H1 (cell line): ENCODE measurements at regions not wholly inside any gene's neighbourhood (a gene's known extent, or its start where the extent isn't known, plus 50 kb on each side); places are given as distances from the start of the nearest gene placed in this dataset.

Source experiments
- CTCF ChIA-PET: fragments of 300-600 bp; sonication (Branson Sonifier 250); formaldehyde crosslinking; loops from one replicate; lab custom pipeline; 2021; ENCODE audit not compliant: partially characterized antibody; lab: Charles Lee
- POLR2A ChIA-PET: fragments of 300-600 bp; sonication (Branson Sonifier 250); formaldehyde crosslinking; loops from one replicate; lab custom pipeline; 2021; ENCODE audit warnings: inconsistent platforms; ENCODE audit not compliant: partially characterized antibody; lab: Charles Lee
- DNase-seq, 2 experiments: peaks; one replicate each; pipeline versions ENCODE4 v3.0.0 to v3.0.0-alpha.2; 2010 to 2022; ENCODE audit warnings: low spot score in 2 of 2, low read depth in 1 of 2, mixed read lengths in 1 of 2
- FAIRE-seq: peaks from 2 replicates; lab custom pipeline; 2011; peaks lifted over from hg19 to GRCh38; lab: Jason Lieb, UNC
- H2AFZ ChIP-seq: 2 replicates; pipeline ENCODE4 v1.8.1; 2012; ENCODE audit warnings: low read length, inconsistent platforms
- H2AK5ac ChIP-seq: 2 replicates; pipeline ENCODE4 v1.6.1; 2013; ENCODE audit warnings: low read depth, low read length
- H2BK120ac ChIP-seq: replicated peaks from 2 replicates; pipeline ENCODE3; 2013; ENCODE audit warnings: low read depth, low read length, inconsistent platforms
- H2BK12ac ChIP-seq: 2 replicates; pipeline ENCODE4 v1.6.1; 2013; ENCODE audit warnings: low read depth, low read length
- H2BK15ac ChIP-seq: 2 replicates; pipeline ENCODE4 v1.6.1; 2013; ENCODE audit warnings: low read length
- H2BK20ac ChIP-seq: 2 replicates; pipeline ENCODE4 v1.6.1; 2013; ENCODE audit warnings: low read length
- H2BK5ac ChIP-seq: 2 replicates; pipeline ENCODE4 v1.6.1; 2013; ENCODE audit warnings: low read depth, low read length
- H3K14ac ChIP-seq: 2 replicates; pipeline ENCODE4 v1.6.1; 2013; ENCODE audit warnings: inconsistent platforms; ENCODE audit not compliant: insufficient read length
- H3K18ac ChIP-seq: 2 replicates; pipeline ENCODE4 v1.6.1; 2013; ENCODE audit warnings: low read length; ENCODE audit errors: extremely low read depth
- H3K23ac ChIP-seq: 2 replicates; pipeline ENCODE4 v1.6.1; 2013; ENCODE audit warnings: inconsistent platforms; ENCODE audit not compliant: insufficient read length
- H3K23me2 ChIP-seq: 2 replicates; pipeline ENCODE4 v1.6.1; 2013; ENCODE audit warnings: low read depth, low read length
- H3K27ac ChIP-seq: 2 replicates; pipeline ENCODE4 v1.6.1; 2011; ENCODE audit warnings: low read depth, low read length, inconsistent platforms
- H3K27me3 ChIP-seq, 4 experiments: replicated peaks in 1 of 4; 1 replicate in 1 of 4; 2 replicates in 3 of 4; pipeline versions ENCODE4 v1.6.1 to v1.8.1; 2011 to 2013; ENCODE audit warnings: low read length in 3 of 4, mild to moderate bottlenecking in 3 of 4, inconsistent platforms in 2 of 4, mixed read lengths in 2 of 4, moderate library complexity in 1 of 4; ENCODE audit not compliant: control insufficient read depth in 3 of 4, insufficient read depth in 3 of 4; ENCODE audit errors: extremely low read depth in 1 of 4
- H3K36me3 ChIP-seq, 4 experiments: 2 replicates each; pipeline versions ENCODE4 v1.6.1 to v1.8.1; 2011 to 2013; ENCODE audit warnings: mild to moderate bottlenecking in 4 of 4, low read length in 3 of 4, moderate library complexity in 2 of 4, control low read depth in 1 of 4, inconsistent platforms in 1 of 4; ENCODE audit not compliant: insufficient read depth in 4 of 4, control insufficient read depth in 2 of 4
- H3K4ac ChIP-seq: replicated peaks from 2 replicates; pipeline ENCODE3; 2013; ENCODE audit warnings: low read length, low read depth, mixed read lengths, inconsistent platforms; ENCODE audit not compliant: insufficient read length
- H3K4me1 ChIP-seq, 4 experiments: replicated peaks in 1 of 4; 1 replicate in 1 of 4; 2 replicates in 3 of 4; pipeline versions ENCODE4 v1.6.1 to v1.8.1; 2011 to 2013; ENCODE audit warnings: low read length in 3 of 4, inconsistent platforms in 2 of 4, mixed read lengths in 1 of 4; ENCODE audit not compliant: insufficient read depth in 4 of 4, control insufficient read depth in 3 of 4
- H3K4me2 ChIP-seq, 2 experiments: 2 replicates each; pipeline versions ENCODE4 v1.6.1 to v1.8.1; 2011 to 2013; ENCODE audit warnings: low read depth in 2 of 2, low read length in 2 of 2, control low read depth in 1 of 2, inconsistent platforms in 1 of 2, mild to moderate bottlenecking in 1 of 2; ENCODE audit not compliant: insufficient read depth in 1 of 2
- H3K4me3 ChIP-seq, 4 experiments: fragments of 200-600, 300-600 bp in 1 of 4; sonication (generic), shearing (Covaris generic), sonication (Bioruptor Twin) in 1 of 4; 2 replicates each; pipeline versions ENCODE4 v1.5.1 to v1.8.1; 2011 to 2016; ENCODE audit warnings: low read length in 4 of 4, low read depth in 3 of 4, control low read depth in 2 of 4, inconsistent platforms in 2 of 4, mild to moderate bottlenecking in 2 of 4, mixed read lengths in 1 of 4, moderate library complexity in 1 of 4; ENCODE audit not compliant: insufficient read depth in 2 of 4; ENCODE audit errors: extremely low read depth in 1 of 4
- H3K56ac ChIP-seq: replicated peaks from 2 replicates; pipeline ENCODE3; 2013; ENCODE audit warnings: low read depth, mild to moderate bottlenecking, mixed read lengths, low read length, inconsistent platforms; ENCODE audit not compliant: insufficient read length
- H3K79me1 ChIP-seq: 2 replicates; pipeline ENCODE4 v1.6.1; 2013; ENCODE audit warnings: low read depth, low read length, control low read depth
- H3K79me2 ChIP-seq, 2 experiments: 2 replicates each; pipeline versions ENCODE4 v1.6.1 to v1.8.1; 2012 to 2013; ENCODE audit warnings: low read length in 2 of 2, mild to moderate bottlenecking in 2 of 2, inconsistent platforms in 1 of 2; ENCODE audit not compliant: insufficient read depth in 2 of 2, control insufficient read depth in 1 of 2
- H3K9ac ChIP-seq, 4 experiments: replicated peaks in 1 of 4; 1 replicate in 1 of 4; 2 replicates in 3 of 4; pipeline versions ENCODE4 v1.6.1 to v1.8.1; 2011 to 2013; ENCODE audit warnings: low read depth in 3 of 4, low read length in 3 of 4, control low read depth in 2 of 4, mild to moderate bottlenecking in 2 of 4, moderate library complexity in 2 of 4, inconsistent platforms in 1 of 4; ENCODE audit errors: extremely low read depth in 1 of 4
- H3K9me3 ChIP-seq, 2 experiments: 2 replicates each; pipeline versions ENCODE4 v1.6.1 to v1.8.1; 2012 to 2013; ENCODE audit warnings: mild to moderate bottlenecking in 2 of 2, moderate library complexity in 2 of 2, control low read depth in 1 of 2, inconsistent platforms in 1 of 2, low read depth in 1 of 2, low read length in 1 of 2, mixed read lengths in 1 of 2; ENCODE audit not compliant: insufficient read depth in 2 of 2
- H4K20me1 ChIP-seq, 2 experiments: replicated peaks in 1 of 2; 2 replicates each; pipeline versions ENCODE3 to v1.8.1; 2011 to 2013; ENCODE audit warnings: inconsistent platforms in 2 of 2, low read length in 2 of 2, mild to moderate bottlenecking in 1 of 2; ENCODE audit not compliant: insufficient read depth in 2 of 2, control insufficient read depth in 1 of 2
- H4K5ac ChIP-seq: 2 replicates; pipeline ENCODE4 v1.6.1; 2013; ENCODE audit warnings: low read length, low read depth, mixed read lengths, inconsistent platforms; ENCODE audit not compliant: insufficient read length
- H4K8ac ChIP-seq: 2 replicates; pipeline ENCODE4 v1.8.0; 2013; ENCODE audit warnings: mild to moderate bottlenecking, moderate library complexity, low read length, inconsistent platforms; ENCODE audit not compliant: insufficient read depth; ENCODE audit errors: extremely low read depth
- H4K91ac ChIP-seq: replicated peaks from 2 replicates; pipeline ENCODE3; 2013; ENCODE audit warnings: low read length, mixed read lengths, inconsistent platforms; ENCODE audit not compliant: insufficient read length
- CHD2 ChIP-seq: IDR thresholded peaks from 2 replicates; pipeline ENCODE4 v1.6.1; 2012; ENCODE audit warnings: low read length, improper control_type of control experiment
- CREB1 ChIP-seq: IDR thresholded peaks from 2 replicates; pipeline ENCODE4 v1.6.1; 2012; ENCODE audit warnings: inconsistent platforms
- EP300 ChIP-seq, 2 experiments: IDR thresholded peaks; 1 replicate in 1 of 2; 2 replicates in 1 of 2; pipeline ENCODE4 v1.6.1; 2011 to 2012; ENCODE audit warnings: low read depth in 2 of 2, low read length in 2 of 2, mild to moderate bottlenecking in 2 of 2, borderline replicate concordance in 1 of 2, inconsistent platforms in 1 of 2, moderate library complexity in 1 of 2
- GTF2F1 ChIP-seq: IDR thresholded peaks from 2 replicates; pipeline ENCODE4 v1.6.1; 2012; ENCODE audit warnings: low read depth, low read length, improper control_type of control experiment, borderline replicate concordance
- NANOG ChIP-seq: IDR thresholded peaks from 2 replicates; pipeline ENCODE4 v1.6.1; 2011; ENCODE audit warnings: low read length, low read depth, mild to moderate bottlenecking, inconsistent platforms; ENCODE audit not compliant: insufficient read depth, poor library complexity, severe bottlenecking
- SAP30 ChIP-seq: fragments of 300-600 bp; sonication (generic); IDR thresholded peaks from 2 replicates; pipeline ENCODE4 v1.7.1; 2012; ENCODE audit warnings: low read length, moderate library complexity, mild to moderate bottlenecking, inconsistent platforms; ENCODE audit not compliant: insufficient read depth, insufficient replicate concordance
- SIRT6 ChIP-seq: IDR thresholded peaks from one replicate; pipeline ENCODE4 v1.7.1; 2012; ENCODE audit warnings: low read length, inconsistent platforms
- WGBS, 2 experiments: shearing (Covaris generic) in 1 of 2; methylation state at CpG; one replicate each; pipeline versions ENCODE4 v1.1.6 to v1.1.7; 2013 to 2015; ENCODE audit warnings: low lambda C conversion rate in 2 of 2, mixed read lengths in 2 of 2, inconsistent platforms in 1 of 2, low coverage in 1 of 2, missing lambda C conversion rate in 1 of 2; ENCODE audit not compliant: insufficient replicate concordance in 2 of 2, insufficient coverage in 1 of 2, insufficient read length in 1 of 2; ENCODE audit errors: extremely low coverage in 1 of 2, missing lambda C conversion rate in 1 of 2; 5-methylcytosine and 5-hydroxymethylcytosine counted together
- TF ChIP-seq, protein P1 (sequence below): IDR thresholded peaks from 2 replicates; pipeline ENCODE4 v1.6.1; 2011; ENCODE audit warnings: low read depth, mild to moderate bottlenecking, low read length; ENCODE audit not compliant: insufficient read depth

DNA sequence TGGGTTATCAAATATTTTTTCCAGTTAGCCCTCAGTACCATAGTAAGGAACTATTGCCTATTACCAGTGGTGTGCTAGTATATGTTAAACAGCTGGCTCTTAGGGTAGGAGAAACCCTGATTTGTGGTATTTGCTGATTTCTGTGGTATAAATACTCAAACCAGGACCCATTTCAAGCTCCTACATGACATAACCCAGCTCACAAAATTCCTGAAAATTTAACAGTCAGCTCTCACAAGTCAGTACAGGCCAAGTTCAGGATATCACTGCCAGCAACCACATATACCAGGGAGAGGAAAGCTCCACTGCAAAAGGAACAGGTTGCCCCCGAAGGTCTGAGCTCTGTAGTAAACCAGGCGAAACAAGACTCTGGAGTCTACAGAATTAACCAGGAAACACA is 315.3 kb downstream of the NOVA1 start:
- Histone ChIP-seq H2BK12ac (no peak overlapping the region; the same call in 1 of the 2 replicates), H3K18ac (no peak overlapping the region), H3K4ac (no peak overlapping the region), H3K4me1 (peaks cover 0 to 5% (median 2%) of the 10 kb centered on the region in 4 experiments; a peak in 4 of 7 replicates), H3K23ac (no peak overlapping the region), H3K4me3 (no peak overlapping the region), H4K20me1 (no peaks in the 10 kb centered on the region), H3K79me1 (no peaks in the 10 kb centered on the region), H2AFZ (no peak overlapping the region), H2BK20ac (0 out of 2 replicates have a peak overlapping the region, but pooled peaks have one; percentile 16), H3K9ac (no peak overlapping the region), H3K23me2 (no peaks in the 10 kb centered on the region), H2BK5ac (no peak overlapping the region), H3K27me3 (no peaks in the 10 kb centered on the region), H2BK120ac (no peak overlapping the region), H3K56ac (no peak overlapping the region), H3K36me3 (no peaks in the 10 kb centered on the region), H3K4me2 (no peak overlapping the region), H4K91ac (no peak overlapping the region), H4K5ac (no peak overlapping the region), H3K14ac (no peak overlapping the region), H2BK15ac (no peak overlapping the region), H3K79me2 (no peaks in the 10 kb centered on the region), H2AK5ac (no peak overlapping the region), H3K9me3 (no peaks in the 10 kb centered on the region), H3K27ac (no peak overlapping the region), H4K8ac (no peak overlapping the region)
- DNase-seq (no peak), FAIRE-seq (no peak)
- ChIA-PET CTCF (interaction anchor here (0.6 to 1.0 kb wide), 3 partner anchors 13 to 146 kb away, joined by 3 to 4 read pairs (median 4); no protein-coding TSS in a partner anchor), POLR2A (interaction anchor here (1.2 kb wide), 1 partner anchor 11 kb away, joined by 3 read pairs; no protein-coding TSS in a partner anchor)
- WGBS, 2 experiments = 83% methylated on average over 2 of the region's 2 CpGs; no CpG with 5 or more reads in 1 of the 2 experiments
- TF ChIP-seq NANOG (no peak), GTF2F1 (no peak), CREB1 (no peak), SIRT6 (no peak), EP300 (IDR thresholded peaks at IDR 0.05; ENCODE audit: borderline replicate concordance in 1 of 2, low read depth in 2 of 2, low read length in 2 of 2) (no peak), CHD2 (no peak), SAP30 (no peak)
- TF ChIP-seq, protein P1, sequence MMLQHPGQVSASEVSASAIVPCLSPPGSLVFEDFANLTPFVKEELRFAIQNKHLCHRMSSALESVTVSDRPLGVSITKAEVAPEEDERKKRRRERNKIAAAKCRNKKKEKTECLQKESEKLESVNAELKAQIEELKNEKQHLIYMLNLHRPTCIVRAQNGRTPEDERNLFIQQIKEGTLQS = no peak
